ENCODE measurements at regions not wholly inside any gene's neighbourhood (a gene's known extent, or its start where the extent isn't known, plus 50 kb on each side); places are given as distances from the start of the nearest gene placed in this dataset.

- 0% methylated on average over 6 of the region's 6 CpGs for WGBS (ENCODE audit: insufficient coverage, low coverage, missing lambda C conversion rate)
These were observed 71.0 kb upstream of the MDFIC2 start for GRCh38 chr3:70383360-70383831.

More at GRCh38 chr3:70383360-70383831, 71.0 kb upstream of the MDFIC2 start:
- H3K9me3 ChIP-seq (replicated peaks; ENCODE audit: control insufficient read depth, insufficient read depth, low read depth, low read length): no peaks in the 10 kb centered on the region
- BruUV-seq (replicated peaks): no TSS peak
- H2AFZ ChIP-seq (ENCODE audit: low read depth, low read length): no peak overlapping the region
- no peak overlapping the region for H3K4me3 ChIP-seq
- H3K27me3 ChIP-seq (ENCODE audit: control insufficient read depth in 2 of 2, insufficient read depth in 2 of 2, low read length in 2 of 2): no peaks in the 10 kb centered on the region
- DNase-seq (ENCODE audit: extremely low read depth in 1 of 4, low spot score in 3 of 4) (no peak), FAIRE-seq (no peak), ATAC-seq (no peak)
- in situ Hi-C loops (cut with MboI): no loop called here
- H3K9me1 ChIP-seq (ENCODE audit: control insufficient read depth, insufficient read depth, low read length): no peaks in the 10 kb centered on the region
- H3K9ac ChIP-seq (ENCODE audit: insufficient read depth in 1 of 2, low read depth in 2 of 2, low read length in 2 of 2): no peak overlapping the region
- ChIA-PET POLR2A (no interaction called here), CTCF (ENCODE audit: low intra/inter-chr PET ratio) (no interaction called here)
- H3K4me2 ChIP-seq (ENCODE audit: insufficient read depth, low read length): no peak overlapping the region
- no peak for TF ChIP-seq ARID4B (CRISPR knock-in tag; IDR thresholded peaks at IDR 0.05)
- TF ChIP-seq YY1 (IDR thresholded peaks at IDR 0.05; ENCODE audit: borderline replicate concordance in 1 of 3, control insufficient read depth in 1 of 3, extremely low read depth in 1 of 3, insufficient read depth in 3 of 3, insufficient read length in 1 of 3, insufficient replicate concordance in 2 of 3, low read depth in 1 of 3, low read length in 2 of 3): no peak
- no peak for TF ChIP-seq ZNF175 (CRISPR knock-in tag; IDR thresholded peaks at IDR 0.05; ENCODE audit: low read depth)
- no peak for TF ChIP-seq FOXJ3 (CRISPR knock-in tag; IDR thresholded peaks at IDR 0.05)
- TF ChIP-seq ZNF77 (CRISPR knock-in tag; IDR thresholded peaks at IDR 0.05): no peak
- TF ChIP-seq KLF6 (CRISPR knock-in tag; IDR thresholded peaks at IDR 0.05; ENCODE audit: borderline replicate concordance): no peak
- no peak for TF ChIP-seq HMG20A (CRISPR knock-in tag; conservative IDR thresholded peaks at IDR 0.05)
- no peak for TF ChIP-seq ZNF431 (CRISPR knock-in tag; IDR thresholded peaks at IDR 0.05)
- no peak for TF ChIP-seq PTRF (tag; IDR thresholded peaks at IDR 0.05)
- TF ChIP-seq SIN3A (IDR thresholded peaks at IDR 0.05; ENCODE audit: borderline replicate concordance in 2 of 2, control insufficient read depth in 1 of 2, low read depth in 2 of 2, low read length in 2 of 2): no peak
- no peak for TF ChIP-seq ZBTB17 (CRISPR knock-in tag; IDR thresholded peaks at IDR 0.05)
- no peak for TF ChIP-seq HMBOX1 (IDR thresholded peaks at IDR 0.05)
- no peaks in the 10 kb centered on the region for H3K79me2 ChIP-seq (ENCODE audit: control insufficient read depth, insufficient read depth, low read length)
- intact Hi-C loops (cut with micrococcal nuclease): no loop called here
- H3K4me1 ChIP-seq (replicated peaks in 1 of 2; ENCODE audit: control insufficient read depth in 2 of 2, insufficient read depth in 2 of 2, low read length in 2 of 2): no peaks in the 10 kb centered on the region
- H4K20me1 ChIP-seq (replicated peaks; ENCODE audit: control insufficient read depth, insufficient read depth, low read length): no peaks in the 10 kb centered on the region
- H3K27ac ChIP-seq (ENCODE audit: extremely low read depth, low read depth, low read length): no peak overlapping the region
- no peaks in the 10 kb centered on the region for H3K36me3 ChIP-seq (ENCODE audit: control insufficient read depth, insufficient read depth, low read length)
